H9 (cell line): ENCODE measurements at regions not wholly inside any gene's neighbourhood (a gene's known extent, or its start where the extent isn't known, plus 50 kb on each side); places are given as distances from the start of the nearest gene placed in this dataset.

Source experiments
- DNase-seq: peaks from one replicate; pipeline ENCODE4 v3.0.0-alpha.2; 2017
- H2AFZ ChIP-seq: one replicate; pipeline ENCODE4 v1.6.1; 2013; ENCODE audit warnings: mild to moderate bottlenecking, low read length, control low read depth, moderate library complexity
- H2AK5ac ChIP-seq: 2 replicates; pipeline ENCODE4 v1.6.1; 2013; ENCODE audit warnings: low read length, control low read depth, mixed read lengths; ENCODE audit not compliant: insufficient read length
- H2BK120ac ChIP-seq: one replicate; pipeline ENCODE4 v1.6.1; 2013; ENCODE audit warnings: low read depth, mild to moderate bottlenecking, low read length, control low read depth, inconsistent platforms; ENCODE audit not compliant: poor library complexity, severe bottlenecking
- H2BK12ac ChIP-seq: 2 replicates; pipeline ENCODE4 v1.6.1; 2013; ENCODE audit warnings: low read length, control low read depth, mixed read lengths, low read depth; ENCODE audit not compliant: insufficient read length
- H2BK15ac ChIP-seq: 2 replicates; pipeline ENCODE4 v1.6.1; 2013; ENCODE audit warnings: low read depth, low read length, control low read depth
- H2BK20ac ChIP-seq: one replicate; pipeline ENCODE4 v1.6.1; 2013; ENCODE audit warnings: low read depth, mild to moderate bottlenecking, low read length, control low read depth, inconsistent platforms; ENCODE audit not compliant: poor library complexity, severe bottlenecking
- H2BK5ac ChIP-seq: 2 replicates; pipeline ENCODE4 v1.6.1; 2013; ENCODE audit warnings: low read length, control low read depth, mixed read lengths; ENCODE audit not compliant: insufficient read length
- H3K14ac ChIP-seq: 2 replicates; pipeline ENCODE4 v1.6.1; 2013; ENCODE audit warnings: low read length, control low read depth; ENCODE audit not compliant: insufficient read depth
- H3K18ac ChIP-seq: 2 replicates; pipeline ENCODE4 v1.6.1; 2013; ENCODE audit warnings: low read depth, mild to moderate bottlenecking, mixed read lengths, low read length, control low read depth; ENCODE audit not compliant: insufficient read length
- H3K23ac ChIP-seq: 2 replicates; pipeline ENCODE4 v1.6.1; 2013; ENCODE audit warnings: low read length, control low read depth, mixed read lengths, low read depth; ENCODE audit not compliant: insufficient read length
- H3K23me2 ChIP-seq: 2 replicates; pipeline ENCODE4 v1.6.1; 2013; ENCODE audit warnings: low read depth, mild to moderate bottlenecking, mixed read lengths, low read length, control low read depth; ENCODE audit not compliant: insufficient read length, poor library complexity, severe bottlenecking
- H3K27ac ChIP-seq: 2 replicates; pipeline ENCODE4 v1.5.1; 2013; ENCODE audit warnings: low read length, control low read depth, mixed read lengths, low read depth; ENCODE audit not compliant: insufficient read length
- H3K27me3 ChIP-seq: 2 replicates; pipeline ENCODE4 v1.6.1; 2013; ENCODE audit warnings: low read length, control low read depth, inconsistent platforms; ENCODE audit not compliant: insufficient read depth
- H3K4ac ChIP-seq: 2 replicates; pipeline ENCODE4 v1.6.1; 2013; ENCODE audit warnings: low read depth, mild to moderate bottlenecking, control low read depth, inconsistent platforms, low read length, moderate library complexity
- H3K4me1 ChIP-seq: 2 replicates; pipeline ENCODE4 v1.6.1; 2013; ENCODE audit warnings: low read length, control low read depth, inconsistent platforms; ENCODE audit not compliant: insufficient read depth
- H3K4me2 ChIP-seq: 2 replicates; pipeline ENCODE4 v1.6.1; 2013; ENCODE audit warnings: low read length, control low read depth, mixed read lengths; ENCODE audit not compliant: insufficient read length, insufficient read depth
- H3K56ac ChIP-seq: 2 replicates; pipeline ENCODE4 v1.6.1; 2013; ENCODE audit warnings: low read depth, mild to moderate bottlenecking, mixed read lengths, low read length, control low read depth; ENCODE audit not compliant: insufficient read length
- H3K79me1 ChIP-seq: 2 replicates; pipeline ENCODE4 v1.6.1; 2013; ENCODE audit warnings: low read depth, mild to moderate bottlenecking, moderate library complexity, low read length, control low read depth, inconsistent platforms; ENCODE audit not compliant: insufficient read depth, poor library complexity, severe bottlenecking
- H3K79me2 ChIP-seq: 2 replicates; pipeline ENCODE4 v1.6.1; 2013; ENCODE audit warnings: low read length, control low read depth, inconsistent platforms; ENCODE audit not compliant: insufficient read depth
- H3K9ac ChIP-seq: 2 replicates; pipeline ENCODE4 v1.6.1; 2013; ENCODE audit warnings: low read length, control low read depth, mixed read lengths; ENCODE audit not compliant: insufficient read length; ENCODE audit errors: extremely low read depth
- H3K9me3 ChIP-seq: one replicate; pipeline ENCODE4 v1.6.1; 2013; ENCODE audit warnings: low read depth, low read length, inconsistent platforms; ENCODE audit not compliant: control insufficient read depth
- H3T11ph ChIP-seq: one replicate; pipeline ENCODE4 v1.6.1; 2013; ENCODE audit warnings: mild to moderate bottlenecking, low read length, control low read depth, inconsistent platforms
- H4K20me1 ChIP-seq: one replicate; pipeline ENCODE4 v1.6.1; 2013; ENCODE audit not compliant: control insufficient read depth, insufficient read length, insufficient read depth
- H4K5ac ChIP-seq: 2 replicates; pipeline ENCODE4 v1.6.1; 2013; ENCODE audit warnings: low read depth, mild to moderate bottlenecking, mixed read lengths, low read length, control low read depth; ENCODE audit not compliant: insufficient read length
- H4K8ac ChIP-seq: replicated peaks from 2 replicates; pipeline ENCODE4 v1.6.1; 2013; ENCODE audit warnings: low read length, control low read depth, mixed read lengths, low read depth; ENCODE audit not compliant: insufficient read length
- H4K91ac ChIP-seq: 2 replicates; pipeline ENCODE4 v1.6.1; 2013; ENCODE audit warnings: low read depth, mild to moderate bottlenecking, moderate library complexity, mixed read lengths, low read length, control low read depth; ENCODE audit not compliant: insufficient read length
- H3K27ac Mint-ChIP-seq, 3 experiments: 2 replicates in 2 of 3; 3 replicates in 1 of 3; pipeline ENCODE4 v1.8.0; 2020 to 2021; ENCODE audit warnings: mixed read lengths in 3 of 3, mild to moderate bottlenecking in 1 of 3, moderate library complexity in 1 of 3
- H3K27me3 Mint-ChIP-seq: 2 replicates; pipeline ENCODE4 v1.8.0; 2021; ENCODE audit warnings: low read depth, mild to moderate bottlenecking, moderate library complexity, mixed read lengths
- H3K36me3 Mint-ChIP-seq, 3 experiments: 2 replicates in 2 of 3; 3 replicates in 1 of 3; pipeline ENCODE4 v1.8.0; 2020 to 2021; ENCODE audit warnings: low read depth in 3 of 3, mixed read lengths in 3 of 3; ENCODE audit not compliant: insufficient read depth in 1 of 3
- H3K4me1 Mint-ChIP-seq, 2 experiments: 2 replicates each; pipeline ENCODE4 v1.8.0; 2020; ENCODE audit warnings: mixed read lengths in 2 of 2
- H3K4me3 Mint-ChIP-seq, 2 experiments: 2 replicates in 1 of 2; 3 replicates in 1 of 2; pipeline ENCODE4 v1.8.0; 2020 to 2021; ENCODE audit warnings: mild to moderate bottlenecking in 2 of 2, mixed read lengths in 2 of 2, moderate library complexity in 1 of 2
- H3K9me3 Mint-ChIP-seq, 2 experiments: 2 replicates in 1 of 2; 3 replicates in 1 of 2; pipeline ENCODE4 v1.8.0; 2020; ENCODE audit warnings: mild to moderate bottlenecking in 2 of 2, mixed read lengths in 2 of 2, moderate library complexity in 1 of 2
- WGBS: extraction: QIAGEN DNeasy Blood & Tissue Kit; methylation state at CpG from one replicate; pipeline ENCODE4 v1.1.7; 2013; ENCODE audit warnings: missing lambda C conversion rate, low lambda C conversion rate, mixed read lengths; ENCODE audit not compliant: insufficient read length; ENCODE audit errors: extremely low coverage; 5-methylcytosine and 5-hydroxymethylcytosine counted together
- TF ChIP-seq, protein P1 (sequence below): fragments of 200-600 bp; sonication (generic); conservative IDR thresholded peaks from 3 replicates; pipeline ENCODE4 v1.8.0; 2021; ENCODE audit warnings: antibody characterized with exemption, mild to moderate bottlenecking

DNA sequence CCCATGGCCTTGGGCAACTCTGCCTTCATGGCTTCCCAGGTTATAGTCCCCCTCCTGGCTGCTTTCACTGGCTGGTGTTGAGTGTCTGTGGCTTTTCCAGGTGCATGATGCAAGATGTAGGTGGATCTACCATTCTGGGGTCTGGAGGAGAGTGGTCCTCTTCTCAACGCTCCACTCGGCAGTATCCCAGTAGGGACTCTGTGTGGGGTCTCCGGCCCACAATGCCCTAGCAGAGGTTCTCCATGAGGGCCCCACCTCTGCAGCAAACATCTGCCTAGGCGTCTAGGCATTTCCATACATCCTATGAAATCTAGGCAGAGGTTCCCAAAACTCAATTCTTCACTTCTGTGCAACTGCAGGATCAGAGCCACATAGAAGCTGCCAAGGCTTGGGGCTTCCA is 763.4 kb upstream of the EPHA5 start:
- Histone ChIP-seq H2AK5ac (no peak overlapping the region), H2BK15ac (no peak overlapping the region), H3K4ac (no peak overlapping the region), H3K56ac (no peak overlapping the region), H3K79me2 (no peaks in the 10 kb centered on the region), H3K9me3 (no peaks in the 10 kb centered on the region), H2BK12ac (no peak overlapping the region), H2BK120ac (no peak overlapping the region), H4K5ac (no peak overlapping the region), H4K91ac (no peak overlapping the region), H3K23me2 (no peaks in the 10 kb centered on the region), H3K27me3 (no peaks in the 10 kb centered on the region), H3K9ac (no peak overlapping the region), H2AFZ (no peak overlapping the region), H3K4me1 (no peaks in the 10 kb centered on the region; the same call in 1 of the 2 replicates), H4K20me1 (no peaks in the 10 kb centered on the region), H2BK5ac (no peak overlapping the region), H2BK20ac (no peak overlapping the region), H3K23ac (no peak overlapping the region), H3K18ac (no peak overlapping the region), H3K79me1 (no peaks in the 10 kb centered on the region), H3K14ac (no peak overlapping the region), H3K4me2 (no peak overlapping the region), H3T11ph (no peak overlapping the region), H3K27ac (no peak overlapping the region), H4K8ac (no peak overlapping the region)
- no CpG with 5 or more reads among the region's 4 CpGs for WGBS
- Mint-ChIP-seq H3K9me3 (no peaks in the 10 kb centered on the region; a peak in 1 of 5 replicates), H3K27ac (no peak overlapping the region), H3K36me3 (peaks cover 0 to 2% (median 0%) of the 10 kb centered on the region in 3 experiments; a peak in 1 of 7 replicates), H3K4me3 (no peak overlapping the region), H3K27me3 (no peaks in the 10 kb centered on the region), H3K4me1 (no peaks in the 10 kb centered on the region; a peak in 1 of 4 replicates)
- TF ChIP-seq, protein P1, sequence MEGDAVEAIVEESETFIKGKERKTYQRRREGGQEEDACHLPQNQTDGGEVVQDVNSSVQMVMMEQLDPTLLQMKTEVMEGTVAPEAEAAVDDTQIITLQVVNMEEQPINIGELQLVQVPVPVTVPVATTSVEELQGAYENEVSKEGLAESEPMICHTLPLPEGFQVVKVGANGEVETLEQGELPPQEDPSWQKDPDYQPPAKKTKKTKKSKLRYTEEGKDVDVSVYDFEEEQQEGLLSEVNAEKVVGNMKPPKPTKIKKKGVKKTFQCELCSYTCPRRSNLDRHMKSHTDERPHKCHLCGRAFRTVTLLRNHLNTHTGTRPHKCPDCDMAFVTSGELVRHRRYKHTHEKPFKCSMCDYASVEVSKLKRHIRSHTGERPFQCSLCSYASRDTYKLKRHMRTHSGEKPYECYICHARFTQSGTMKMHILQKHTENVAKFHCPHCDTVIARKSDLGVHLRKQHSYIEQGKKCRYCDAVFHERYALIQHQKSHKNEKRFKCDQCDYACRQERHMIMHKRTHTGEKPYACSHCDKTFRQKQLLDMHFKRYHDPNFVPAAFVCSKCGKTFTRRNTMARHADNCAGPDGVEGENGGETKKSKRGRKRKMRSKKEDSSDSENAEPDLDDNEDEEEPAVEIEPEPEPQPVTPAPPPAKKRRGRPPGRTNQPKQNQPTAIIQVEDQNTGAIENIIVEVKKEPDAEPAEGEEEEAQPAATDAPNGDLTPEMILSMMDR: no peak
- DNase-seq: no peak
